Calu3 (cell line): ENCODE measurements at regions not wholly inside any gene's neighbourhood (a gene's known extent, or its start where the extent isn't known, plus 50 kb on each side); places are given as distances from the start of the nearest gene placed in this dataset.

ENCODE experiments used
- BruUV-seq: library from RNA; stranded (reverse); fragments of 400-500 nt; replicated peaks from 2 replicates; lab custom pipeline; 2021; lab: Mats Ljungman, UMichigan
- CTCF ChIA-PET: fragments of 300-600 bp; sonication (Branson Sonifier 250); formaldehyde crosslinking; loops from one replicate; lab custom pipeline; 2022; ENCODE audit warnings: antibody characterized with exemption; lab: Charles Lee
- DNase-seq: peaks from one replicate; pipeline ENCODE4 v3.0.0; 2022
- H3K27ac Mint-ChIP-seq: one replicate; pipeline ENCODE4 v1.8.0; 2022; ENCODE audit warnings: mixed read lengths; ENCODE audit not compliant: unreplicated experiment
- H3K27me3 Mint-ChIP-seq: one replicate; pipeline ENCODE4 v1.8.0; 2022; ENCODE audit warnings: mixed read lengths; ENCODE audit not compliant: unreplicated experiment
- H3K36me3 Mint-ChIP-seq: one replicate; pipeline ENCODE4 v1.8.0; 2022; ENCODE audit warnings: mild to moderate bottlenecking, moderate library complexity, mixed read lengths; ENCODE audit not compliant: insufficient read depth, unreplicated experiment
- H3K4me1 Mint-ChIP-seq: one replicate; pipeline ENCODE4 v1.8.0; 2022; ENCODE audit warnings: mild to moderate bottlenecking, low read depth, mixed read lengths; ENCODE audit not compliant: unreplicated experiment
- H3K4me3 Mint-ChIP-seq: one replicate; pipeline ENCODE4 v1.8.0; 2022; ENCODE audit warnings: mild to moderate bottlenecking, low read depth, moderate library complexity, mixed read lengths; ENCODE audit not compliant: unreplicated experiment
- H3K9me3 Mint-ChIP-seq: one replicate; pipeline ENCODE4 v1.8.0; 2022; ENCODE audit warnings: low read depth, mixed read lengths; ENCODE audit not compliant: unreplicated experiment
- intact Hi-C: fragments of 100-400 bp; cut with micrococcal nuclease; formaldehyde crosslinking; loops from one replicate; pipeline ENCODE4 v1.10.0; 2022; ENCODE audit not compliant: unreplicated experiment
- TF ChIP-seq, protein P1 (sequence below): fragments of 200-600 bp; IDR thresholded peaks from one replicate; pipeline ENCODE4 v1.8.0; 2022; ENCODE audit warnings: antibody characterized with exemption; ENCODE audit not compliant: unreplicated experiment

DNA sequence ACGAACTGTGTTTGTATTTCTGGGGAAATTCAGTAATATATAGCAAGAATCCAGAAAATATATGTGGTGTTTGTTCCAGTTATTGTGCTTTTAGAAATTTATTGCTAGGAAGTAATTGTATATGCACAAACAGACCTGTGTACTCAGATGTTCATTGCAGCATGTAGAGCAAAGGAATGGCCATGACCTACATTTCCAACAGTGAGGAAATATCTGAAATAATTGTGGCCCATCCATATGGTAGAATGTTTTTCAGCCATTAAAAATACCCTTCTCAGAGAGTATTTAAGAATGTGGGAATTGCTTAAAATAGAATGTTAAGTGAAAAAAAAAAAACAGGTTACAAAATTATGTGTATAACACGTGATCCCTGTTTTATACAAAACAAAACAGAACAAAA is 77.3 kb downstream of the TMX1 start:
- BruUV-seq, result no TSS peak
- no peak for DNase-seq
- Mint-ChIP-seq H3K4me1 (peaks cover 21% of the 10 kb centered on the region), H3K9me3 (no peaks in the 10 kb centered on the region), H3K36me3 (no peaks in the 10 kb centered on the region), H3K27ac (no peak overlapping the region), H3K4me3 (no peak overlapping the region), H3K27me3 (no peaks in the 10 kb centered on the region)
- TF ChIP-seq, protein P1, sequence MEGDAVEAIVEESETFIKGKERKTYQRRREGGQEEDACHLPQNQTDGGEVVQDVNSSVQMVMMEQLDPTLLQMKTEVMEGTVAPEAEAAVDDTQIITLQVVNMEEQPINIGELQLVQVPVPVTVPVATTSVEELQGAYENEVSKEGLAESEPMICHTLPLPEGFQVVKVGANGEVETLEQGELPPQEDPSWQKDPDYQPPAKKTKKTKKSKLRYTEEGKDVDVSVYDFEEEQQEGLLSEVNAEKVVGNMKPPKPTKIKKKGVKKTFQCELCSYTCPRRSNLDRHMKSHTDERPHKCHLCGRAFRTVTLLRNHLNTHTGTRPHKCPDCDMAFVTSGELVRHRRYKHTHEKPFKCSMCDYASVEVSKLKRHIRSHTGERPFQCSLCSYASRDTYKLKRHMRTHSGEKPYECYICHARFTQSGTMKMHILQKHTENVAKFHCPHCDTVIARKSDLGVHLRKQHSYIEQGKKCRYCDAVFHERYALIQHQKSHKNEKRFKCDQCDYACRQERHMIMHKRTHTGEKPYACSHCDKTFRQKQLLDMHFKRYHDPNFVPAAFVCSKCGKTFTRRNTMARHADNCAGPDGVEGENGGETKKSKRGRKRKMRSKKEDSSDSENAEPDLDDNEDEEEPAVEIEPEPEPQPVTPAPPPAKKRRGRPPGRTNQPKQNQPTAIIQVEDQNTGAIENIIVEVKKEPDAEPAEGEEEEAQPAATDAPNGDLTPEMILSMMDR, result no peak
- CTCF ChIA-PET, result no interaction called here
- intact Hi-C loops, result no loop called here

DNA sequence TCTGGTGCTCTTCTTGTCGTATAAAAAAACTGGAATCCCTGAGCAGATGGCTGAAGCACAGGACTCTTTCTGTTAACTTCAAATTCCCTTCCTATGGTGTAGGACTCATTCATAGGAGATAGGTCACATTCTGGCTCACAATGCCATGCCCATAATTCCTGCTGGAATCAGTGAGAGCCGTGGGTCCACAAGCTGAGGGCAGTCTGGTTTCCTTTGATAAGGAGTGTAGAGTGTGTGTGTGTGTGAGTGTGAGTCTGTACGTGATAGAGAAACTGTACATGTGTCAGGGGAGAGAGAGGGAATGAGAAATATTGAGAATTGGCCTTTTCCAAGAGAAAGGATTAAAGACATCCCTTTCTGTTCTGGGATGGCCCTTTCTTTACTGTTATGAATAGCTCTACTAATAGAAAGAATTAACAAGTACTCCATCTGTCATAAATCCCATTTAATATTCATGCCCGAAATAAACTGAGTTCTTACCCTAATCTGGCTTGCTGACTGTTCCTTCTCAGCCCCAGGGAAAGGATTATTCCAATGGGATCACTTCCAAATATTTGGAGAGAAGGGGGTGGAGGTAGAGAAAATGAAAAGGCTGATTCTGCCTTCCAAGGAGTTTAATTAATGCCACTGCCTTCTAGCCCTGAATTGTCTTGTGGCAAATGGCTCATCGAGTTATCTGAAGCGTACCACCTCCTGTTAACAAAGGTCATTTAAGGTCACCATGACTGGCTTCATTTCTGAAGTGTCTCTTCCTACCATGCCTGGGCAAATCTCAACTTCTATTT is 79.0 kb downstream of the TMX1 start:
- CTCF ChIA-PET, result no interaction called here
- BruUV-seq, result no TSS peak
- Mint-ChIP-seq H3K36me3 (no peaks in the 10 kb centered on the region), H3K27ac (no peak overlapping the region), H3K27me3 (no peaks in the 10 kb centered on the region), H3K9me3 (no peaks in the 10 kb centered on the region), H3K4me3 (no peak overlapping the region), H3K4me1 (peaks cover 21% of the 10 kb centered on the region)
- no peak for DNase-seq
- intact Hi-C loops, result no loop called here
- TF ChIP-seq, protein P1, result no peak

DNA sequence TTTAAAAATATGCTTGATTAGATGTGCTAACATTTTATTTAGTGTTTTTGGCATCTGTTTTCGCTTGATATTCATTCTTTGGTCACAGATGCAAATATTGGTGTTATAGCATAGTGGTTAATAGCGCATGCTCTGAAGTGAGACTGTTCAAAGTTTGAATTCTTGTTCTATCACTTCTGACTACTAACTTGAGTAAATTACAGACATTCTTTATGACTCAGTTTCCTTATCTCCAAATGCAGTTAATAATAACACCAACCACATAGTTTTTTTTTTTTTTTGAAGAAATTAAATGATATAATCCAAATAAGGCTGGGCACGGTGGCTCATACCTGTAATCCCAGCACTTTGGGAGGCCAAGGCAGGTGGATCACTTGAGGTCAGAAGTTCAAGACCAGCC is 81.0 kb downstream of the TMX1 start:
- Mint-ChIP-seq H3K27ac (no peak overlapping the region), H3K4me3 (no peak overlapping the region), H3K4me1 (peaks cover 27% of the 10 kb centered on the region), H3K36me3 (no peaks in the 10 kb centered on the region), H3K9me3 (no peaks in the 10 kb centered on the region), H3K27me3 (no peaks in the 10 kb centered on the region)
- no peak for DNase-seq
- CTCF ChIA-PET, result no interaction called here
- intact Hi-C loops, result no loop called here
- TF ChIP-seq, protein P1, result no peak
- BruUV-seq, result no TSS peak

DNA sequence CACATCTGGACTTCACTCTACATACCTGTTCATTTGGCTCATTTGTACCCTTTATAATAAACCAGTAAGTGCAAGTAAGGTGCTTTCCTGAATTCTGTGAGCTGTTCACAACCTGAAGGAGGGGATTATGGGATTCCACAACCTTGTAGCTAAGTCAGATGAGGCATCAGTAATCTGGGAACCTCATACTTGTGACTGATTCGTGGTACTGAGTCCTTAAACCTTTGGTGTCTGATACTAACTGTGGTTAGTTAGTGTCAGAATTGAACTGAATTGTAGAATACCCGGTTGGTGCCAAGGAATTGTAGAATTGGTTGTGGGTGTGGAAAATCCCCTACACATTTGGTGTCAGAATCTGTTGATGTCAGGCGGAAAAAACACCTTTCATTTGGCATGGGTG is 83.4 kb downstream of the TMX1 start:
- Mint-ChIP-seq H3K4me1 (peaks cover 44% of the 10 kb centered on the region), H3K27ac (no peak overlapping the region), H3K27me3 (no peaks in the 10 kb centered on the region), H3K9me3 (no peaks in the 10 kb centered on the region), H3K36me3 (no peaks in the 10 kb centered on the region), H3K4me3 (no peak overlapping the region)
- CTCF ChIA-PET, result interaction anchor here (1.0 kb wide), 1 partner anchor 328 kb away, joined by 3 read pairs; the partner anchor contains the start of gene FRMD6
- intact Hi-C loops, result no loop called here
- no peak for DNase-seq
- no TSS peak for BruUV-seq
- TF ChIP-seq, protein P1, result no peak
